NT2/D1 (cell line): ENCODE measurements at regions not wholly inside any gene's neighbourhood (a gene's known extent, or its start where the extent isn't known, plus 50 kb on each side); places are given as distances from the start of the nearest gene placed in this dataset.

Experiments used
- DNase-seq: peaks from one replicate; pipeline ENCODE4 v3.0.0-alpha.2; 2011; ENCODE audit warnings: low read depth, low spot score
- H3K27me3 ChIP-seq: 2 replicates; pipeline ENCODE4 v1.6.0; 2011; ENCODE audit warnings: mild to moderate bottlenecking; ENCODE audit not compliant: insufficient read length, insufficient read depth
- H3K36me3 ChIP-seq: 2 replicates; pipeline ENCODE4 v1.6.1; 2011; ENCODE audit warnings: mild to moderate bottlenecking, low read length, mixed read lengths; ENCODE audit not compliant: insufficient read depth, insufficient read length
- H3K4me1 ChIP-seq: 2 replicates; pipeline ENCODE4 v1.5.1; 2011; ENCODE audit not compliant: insufficient read depth, insufficient read length
- H3K4me3 ChIP-seq: 2 replicates; pipeline ENCODE4 v1.5.1; 2011; ENCODE audit warnings: low read depth; ENCODE audit not compliant: insufficient read length
- H3K9ac ChIP-seq: 2 replicates; pipeline ENCODE4 v1.6.0; 2011; ENCODE audit warnings: low read depth; ENCODE audit not compliant: insufficient read length
- H3K9me3 ChIP-seq: 2 replicates; pipeline ENCODE4 v1.5.1; 2011; ENCODE audit warnings: mild to moderate bottlenecking, low read length; ENCODE audit not compliant: insufficient read depth
- SUZ12 ChIP-seq: IDR thresholded peaks from 2 replicates; pipeline ENCODE4 v1.6.1; 2011; ENCODE audit not compliant: insufficient read length, insufficient read depth; ENCODE audit errors: extremely low read depth
- YY1 ChIP-seq: IDR thresholded peaks from 2 replicates; pipeline ENCODE4 v1.6.1; 2011; ENCODE audit not compliant: insufficient read length, insufficient read depth
- ZNF274 ChIP-seq: IDR thresholded peaks from 2 replicates; pipeline ENCODE4 v1.6.1; 2011; ENCODE audit warnings: mild to moderate bottlenecking, low read depth, low read length

DNA sequence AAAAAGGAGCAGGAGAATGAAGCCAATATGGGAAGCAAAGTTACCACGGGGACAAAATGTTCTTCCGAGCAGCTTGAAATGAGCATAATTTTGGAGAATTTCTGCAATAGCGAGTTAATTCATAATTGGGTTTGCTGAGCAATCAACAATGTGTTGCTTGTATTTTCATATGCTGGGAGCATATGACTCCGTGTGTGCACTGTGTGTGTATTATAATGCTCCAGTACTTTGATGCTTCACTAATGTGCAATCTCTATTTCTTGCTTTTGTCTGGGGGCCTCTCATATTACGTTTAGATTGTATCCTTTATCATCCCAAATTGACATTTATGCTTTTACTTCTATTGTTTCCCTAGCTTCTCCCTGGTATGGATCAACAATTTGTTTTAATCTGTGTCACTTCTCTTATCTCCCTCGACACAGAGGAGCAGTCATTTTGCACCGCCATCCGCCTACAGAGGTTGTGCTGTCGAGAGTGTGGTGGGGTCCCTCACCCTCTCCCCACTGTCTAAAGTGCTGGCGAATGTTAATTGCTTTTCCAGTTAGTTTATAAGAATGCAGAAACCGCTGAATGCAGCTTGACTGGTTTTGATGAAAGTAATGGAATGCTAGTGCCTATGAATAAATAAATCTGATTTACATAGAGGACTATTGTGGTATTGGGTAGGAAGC is 372.5 kb upstream of the WWC1 start:
- TF ChIP-seq ZNF274 = no peak
- H3K9ac ChIP-seq = no peak overlapping the region
- no peaks in the 10 kb centered on the region for H3K9me3 ChIP-seq
- H3K27me3 ChIP-seq = no peaks in the 10 kb centered on the region
- peaks cover 2% of the 10 kb centered on the region for H3K4me1 ChIP-seq
- no peak overlapping the region for H3K4me3 ChIP-seq
- no peaks in the 10 kb centered on the region for H3K36me3 ChIP-seq
- DNase-seq = no peak

- Histone ChIP-seq H3K9me3 (peaks cover 8% of the 10 kb centered on the region; the same call in 1 of the 2 replicates), H3K4me1 (peaks cover 2% of the 10 kb centered on the region), H3K4me3 (no peak overlapping the region), H3K36me3 (no peaks in the 10 kb centered on the region), H3K27me3 (no peaks in the 10 kb centered on the region), H3K9ac (no peak overlapping the region)
- DNase-seq = no peak
- TF ChIP-seq SUZ12 = no peak
- no peak for TF ChIP-seq ZNF274
- no peak for TF ChIP-seq YY1
These were observed 370.9 kb upstream of the WWC1 start for GRCh38 chr5:167920589-167920988.

GRCh38 chr5:167921796-167922195 is 369.6 kb upstream of the WWC1 start:
- peaks cover 2% of the 10 kb centered on the region for H3K4me1 ChIP-seq
- H3K27me3 ChIP-seq = no peaks in the 10 kb centered on the region
- TF ChIP-seq ZNF274 = no peak
- DNase-seq = no peak
- H3K9ac ChIP-seq = no peak overlapping the region
- no peaks in the 10 kb centered on the region for H3K36me3 ChIP-seq
- peaks cover 8% of the 10 kb centered on the region; the same call in 1 of the 2 replicates for H3K9me3 ChIP-seq
- no peak overlapping the region for H3K4me3 ChIP-seq

GRCh38 chr5:167923396-167923795 is 368.0 kb upstream of the WWC1 start:
- no peaks in the 10 kb centered on the region for H3K36me3 ChIP-seq
- no peak overlapping the region for H3K4me3 ChIP-seq
- DNase-seq = no peak
- no peaks in the 10 kb centered on the region for H3K27me3 ChIP-seq
- no peak overlapping the region for H3K9ac ChIP-seq
- TF ChIP-seq ZNF274 (no peak), SUZ12 (no peak), YY1 (no peak)
- peaks cover 8% of the 10 kb centered on the region; the same call in 1 of the 2 replicates for H3K9me3 ChIP-seq
- H3K4me1 ChIP-seq = no peaks in the 10 kb centered on the region

DNA sequence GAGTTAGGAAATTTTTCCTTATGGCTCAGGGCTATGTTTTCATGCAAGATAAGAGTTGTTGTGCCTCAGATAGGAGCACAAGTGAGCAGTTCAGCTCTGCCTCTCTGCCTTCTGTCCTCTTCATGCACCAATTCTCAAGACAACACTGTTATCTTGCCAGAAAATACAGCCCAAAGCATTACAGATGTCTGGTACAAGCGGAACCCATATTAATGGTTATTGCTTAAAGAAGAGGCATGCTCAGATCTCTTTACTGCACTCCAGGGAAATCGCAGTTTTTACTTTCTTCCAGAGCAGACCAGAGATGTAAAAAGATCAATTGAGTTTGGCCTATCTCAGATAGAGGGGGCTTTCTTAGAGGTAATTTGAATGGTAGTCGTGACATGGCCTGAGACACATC is 361.6 kb upstream of the WWC1 start:
- no peaks in the 10 kb centered on the region for H3K27me3 ChIP-seq
- no peak for DNase-seq
- no peak overlapping the region for H3K9ac ChIP-seq
- no peaks in the 10 kb centered on the region for H3K4me1 ChIP-seq
- no peaks in the 10 kb centered on the region for H3K36me3 ChIP-seq
- TF ChIP-seq SUZ12 (no peak), YY1 (no peak), ZNF274 (no peak)
- H3K9me3 ChIP-seq = 0 out of 2 replicates have a peak, but pooled peaks cover 2% of the 10 kb centered on the region
- no peak overlapping the region for H3K4me3 ChIP-seq

DNA sequence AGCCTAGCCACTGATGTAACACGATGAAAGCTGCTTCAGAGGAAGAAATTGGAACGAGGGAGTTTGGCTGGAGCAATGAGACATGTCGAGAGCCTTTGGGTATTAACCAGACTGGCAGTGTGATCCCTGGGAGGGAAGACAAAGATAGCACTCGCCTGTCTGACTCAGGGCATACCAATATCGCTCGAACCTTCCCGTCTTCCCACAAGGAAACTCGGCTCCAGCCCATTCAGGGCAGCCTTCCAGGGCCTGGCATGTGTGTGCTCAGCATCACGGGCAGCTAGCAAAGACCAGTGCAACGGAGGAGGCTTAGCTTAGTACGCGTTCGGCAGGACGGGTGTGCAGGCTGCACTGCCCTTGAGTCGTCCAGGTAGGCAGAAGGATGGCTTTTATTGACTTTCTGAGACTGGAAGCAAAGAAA is 356.9 kb upstream of the WWC1 start:
- Histone ChIP-seq H3K27me3 (no peaks in the 10 kb centered on the region), H3K9ac (no peak overlapping the region), H3K36me3 (no peaks in the 10 kb centered on the region), H3K4me3 (no peak overlapping the region), H3K4me1 (no peaks in the 10 kb centered on the region), H3K9me3 (no peaks in the 10 kb centered on the region)
- DNase-seq = no peak
- TF ChIP-seq ZNF274 = no peak
- no peak for TF ChIP-seq YY1
- TF ChIP-seq SUZ12 = no peak

DNA sequence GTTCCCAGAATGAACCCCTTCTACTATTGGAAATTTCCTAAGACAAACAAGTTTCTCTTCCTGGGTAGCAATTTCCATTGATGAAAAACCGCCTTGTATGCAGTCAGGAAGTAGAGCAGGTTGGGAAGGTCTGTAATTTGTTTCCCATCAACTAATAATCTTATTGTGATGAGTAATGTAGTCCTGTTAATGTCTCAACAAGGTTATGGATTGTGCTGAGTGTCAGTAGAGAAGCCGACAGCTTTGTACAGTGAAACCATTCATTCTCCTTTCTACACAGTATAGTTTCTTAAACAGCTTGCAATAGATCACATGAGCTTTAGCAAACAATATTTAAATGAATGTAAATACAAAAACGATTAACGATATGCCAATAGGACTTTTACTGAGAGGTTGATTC is 355.4 kb upstream of the WWC1 start:
- Histone ChIP-seq H3K9me3 (no peaks in the 10 kb centered on the region), H3K27me3 (no peaks in the 10 kb centered on the region), H3K4me1 (no peaks in the 10 kb centered on the region), H3K36me3 (no peaks in the 10 kb centered on the region), H3K4me3 (no peak overlapping the region), H3K9ac (no peak overlapping the region)
- DNase-seq = no peak
- TF ChIP-seq SUZ12 (no peak), ZNF274 (no peak), YY1 (no peak)
